NCI-H1417 treated with DMSO at 0.1 percent for 48 hours (cell line): ENCODE measurements at regions not wholly inside any gene's neighbourhood (a gene's known extent, or its start where the extent isn't known, plus 50 kb on each side); places are given as distances from the start of the nearest gene placed in this dataset.

Experiments used
- DNase-seq: peaks from one replicate; lab custom pipeline; 2025; lab: John Stamatoyannopoulos, UW

GRCh38 chr17:15109608-15110007 is 155.5 kb downstream of the PMP22 start:
- no peak for DNase-seq

- no peak for DNase-seq
These were observed 156.1 kb downstream of the PMP22 start for GRCh38 chr17:15108992-15109391.

GRCh38 chr17:15106540-15106939 is 158.6 kb downstream of the PMP22 start:
- DNase-seq = no peak

DNA sequence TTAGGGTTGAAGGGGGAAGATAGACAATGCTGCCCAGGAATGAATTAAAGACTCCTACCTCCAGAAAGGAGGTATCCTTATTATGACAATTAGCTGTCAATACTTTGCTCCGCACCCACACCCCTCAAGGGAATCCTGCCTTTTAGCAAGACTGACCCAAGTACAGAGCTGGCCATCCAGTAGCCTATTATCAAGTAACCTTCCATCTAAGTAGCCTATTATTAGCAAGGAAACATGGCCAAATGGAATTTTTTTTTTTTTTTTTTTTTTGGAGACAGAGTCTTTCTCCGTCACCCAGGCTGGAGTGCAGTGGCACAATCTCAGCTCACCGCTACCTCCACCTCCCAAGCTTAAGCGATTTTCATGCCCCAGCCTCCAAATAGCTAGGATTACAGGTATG is 161.3 kb downstream of the PMP22 start:
- DNase-seq = no peak

- DNase-seq = no peak
These were observed 164.0 kb downstream of the PMP22 start for GRCh38 chr17:15101175-15101574.

- no peak for DNase-seq
These were observed 168.6 kb downstream of the PMP22 start for GRCh38 chr17:15096511-15096910.

DNA sequence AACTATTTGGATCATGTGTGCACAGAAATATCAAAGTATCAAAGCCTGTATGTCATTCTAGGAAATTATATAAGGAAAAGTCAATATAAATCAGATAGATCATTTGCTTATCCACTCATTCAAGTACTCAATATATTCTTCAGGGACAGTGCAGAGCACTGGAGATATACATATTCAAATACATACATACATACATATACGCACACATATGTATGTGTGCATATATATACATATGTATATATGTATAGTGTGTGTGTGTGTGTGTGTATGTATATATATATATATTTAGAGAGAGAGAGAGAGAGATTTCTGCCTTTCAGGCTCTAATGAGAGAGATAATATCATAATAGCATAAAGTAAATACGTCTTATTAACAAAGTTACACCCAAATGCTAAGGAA is 169.2 kb downstream of the PMP22 start:
- no peak for DNase-seq

- DNase-seq = no peak
These were observed 172.4 kb downstream of the PMP22 start for GRCh38 chr17:15092762-15093161.

GRCh38 chr17:15092261-15092660 is 172.9 kb downstream of the PMP22 start:
- DNase-seq = no peak

- DNase-seq = no peak
These were observed 173.3 kb downstream of the PMP22 start for GRCh38 chr17:15091825-15092224.

DNA sequence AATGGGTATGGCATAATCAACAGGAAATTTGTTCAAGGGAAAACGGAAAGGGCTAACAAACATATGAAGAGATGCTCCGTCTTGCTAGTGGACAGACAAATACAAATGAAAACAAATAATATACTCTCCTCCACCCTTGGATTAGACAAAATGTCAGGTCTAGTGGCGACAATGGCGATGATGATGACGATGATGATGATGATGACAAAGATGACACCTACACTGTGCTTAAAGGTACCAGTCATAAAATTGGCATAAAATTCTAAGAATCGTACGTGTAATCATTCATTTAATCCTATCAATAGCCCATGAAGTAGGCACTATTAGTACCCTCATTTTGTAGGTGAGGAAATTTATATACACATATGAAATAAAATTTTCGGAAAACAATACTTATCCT is 174.6 kb downstream of the PMP22 start:
- DNase-seq = no peak

- no peak for DNase-seq
These were observed 177.2 kb downstream of the PMP22 start for GRCh38 chr17:15087946-15088345.

- DNase-seq = no peak
These were observed 178.3 kb downstream of the PMP22 start for GRCh38 chr17:15086776-15087295.

GRCh38 chr17:15085890-15086677 is 179.0 kb downstream of the PMP22 start:
- DNase-seq = no peak

GRCh38 chr17:15083225-15083624 is 181.9 kb downstream of the PMP22 start:
- no peak for DNase-seq

DNA sequence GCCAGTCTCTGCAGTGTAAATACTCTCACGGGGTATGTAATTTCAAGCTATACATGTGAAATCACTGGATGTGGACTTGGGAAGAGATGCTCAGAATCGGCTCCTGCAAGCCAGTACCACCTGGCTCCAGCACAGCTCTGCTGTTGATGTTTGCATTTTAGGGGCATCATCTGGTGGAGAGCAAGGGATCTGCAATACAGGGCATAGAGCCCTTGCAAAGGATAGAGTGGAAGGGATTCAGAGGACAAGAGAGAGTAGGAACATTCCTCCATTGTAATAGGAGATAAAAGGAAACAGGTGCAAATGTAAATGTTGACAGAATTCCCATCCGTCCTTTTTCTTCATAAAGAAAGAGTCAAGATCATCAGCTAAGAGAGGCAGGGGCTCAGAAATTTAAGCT is 184.1 kb downstream of the PMP22 start:
- DNase-seq = no peak

DNA sequence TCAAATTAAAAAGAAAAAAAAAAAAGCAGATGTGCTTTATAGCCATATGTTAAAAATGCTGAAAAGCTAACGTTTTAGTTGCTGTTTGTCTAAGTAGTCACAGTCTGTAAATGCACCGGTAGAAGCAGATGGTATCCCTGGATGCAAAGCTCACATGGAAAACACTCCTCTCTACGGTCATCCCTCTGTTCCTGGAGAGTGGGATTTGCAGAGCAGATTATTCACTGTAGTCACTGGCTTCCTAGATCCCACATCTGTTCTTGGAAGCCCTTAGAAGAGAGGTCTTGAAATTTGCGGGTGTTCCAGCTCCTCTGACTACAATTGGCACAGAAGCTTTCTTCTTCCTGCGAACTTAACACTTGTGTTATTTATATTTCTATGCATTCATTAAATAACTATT is 186.6 kb downstream of the PMP22 start:
- DNase-seq = no peak

- no peak for DNase-seq
These were observed 188.0 kb downstream of the PMP22 start for GRCh38 chr17:15076991-15077663.

DNA sequence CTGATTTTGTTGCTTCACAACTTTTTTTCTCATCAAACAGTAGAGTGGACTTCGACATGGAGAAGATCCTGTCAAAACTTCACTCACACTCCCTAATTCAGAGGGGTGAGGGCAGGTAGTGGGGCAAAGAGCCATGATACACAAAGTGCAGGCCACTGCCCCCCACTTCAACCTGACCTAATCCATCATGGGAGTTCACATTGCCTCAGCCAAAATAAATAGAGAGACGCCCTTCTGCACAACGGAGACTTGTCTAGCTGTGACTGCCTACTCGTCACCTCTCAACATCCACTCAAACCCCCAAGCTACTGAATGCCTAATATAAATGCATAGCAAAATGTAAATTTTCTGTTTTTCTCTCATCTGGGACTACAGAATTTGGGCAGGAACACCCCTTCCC is 213.2 kb downstream of the PMP22 start:
- DNase-seq = no peak

DNA sequence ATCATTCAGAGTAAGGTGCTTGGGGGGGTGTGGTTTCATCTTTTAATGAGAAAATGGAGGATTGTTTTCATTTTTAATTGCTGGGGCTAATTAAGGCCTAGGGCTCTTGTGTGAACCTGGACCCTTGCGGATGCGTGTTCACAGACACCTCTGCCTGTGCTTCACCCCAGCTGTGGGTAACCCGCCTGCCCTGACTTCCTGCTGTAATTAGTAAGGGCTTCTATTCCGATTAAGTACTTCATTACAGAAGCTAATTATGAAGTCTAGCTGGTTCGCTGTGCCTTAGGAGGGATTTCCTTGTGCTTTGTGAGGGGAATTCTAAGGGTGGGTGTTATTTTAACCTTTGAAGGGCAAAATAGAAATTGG is 215.3 kb downstream of the PMP22 start:
- DNase-seq = no peak

- no peak for DNase-seq
These were observed 216.0 kb downstream of the PMP22 start for GRCh38 chr17:15048933-15049794.

- DNase-seq = no peak
These were observed 216.7 kb downstream of the PMP22 start for GRCh38 chr17:15048381-15048780.

DNA sequence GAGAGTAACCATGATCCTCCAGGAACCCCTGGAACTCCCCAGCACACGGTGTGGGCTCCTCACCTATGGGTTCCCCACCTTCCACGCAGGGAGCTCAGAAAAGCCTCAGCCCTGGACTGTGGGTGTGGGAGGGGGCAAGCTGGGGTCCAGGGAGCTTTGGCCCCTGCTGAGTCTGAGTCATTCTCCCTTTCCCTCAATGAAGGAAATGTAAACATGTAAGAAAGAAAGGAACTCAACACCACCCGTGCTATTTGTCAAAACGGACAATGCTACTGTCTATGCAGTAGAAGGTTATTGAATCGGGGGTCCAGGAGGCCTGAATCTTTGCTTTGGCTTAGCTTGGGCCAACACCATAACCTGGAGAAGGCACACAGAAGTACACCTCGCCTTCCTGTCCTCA is 222.8 kb downstream of the PMP22 start:
- no peak for DNase-seq
